ENCODE measurements at regions not wholly inside any gene's neighbourhood (a gene's known extent, or its start where the extent isn't known, plus 50 kb on each side); places are given as distances from the start of the nearest gene placed in this dataset.

GRCh38 chr1:25039229-25039628 lies 109.2 kb upstream of the RUNX3 start:
- Mint-ChIP-seq H3K4me3 (no peak overlapping the region), H3K27me3 (peaks cover 5% of the 10 kb centered on the region), H3K27ac (no peak overlapping the region), H3K4me1 (peaks cover 16% of the 10 kb centered on the region), H3K9me3 (ENCODE audit: insufficient read depth) (no peaks in the 10 kb centered on the region)
- Histone ChIP-seq H3K27me3 (replicated peaks in 1 of 4; ENCODE audit: control extremely low read depth in 1 of 4, control insufficient read depth in 3 of 4, insufficient read depth in 4 of 4, low read length in 3 of 4) (peaks cover 0 to 7% (median 0%) of the 10 kb centered on the region in 4 experiments), H3K36me3 (replicated peaks in 1 of 2; ENCODE audit: control extremely low read depth in 1 of 2, control insufficient read depth in 1 of 2, extremely low read depth in 1 of 2, insufficient read depth in 2 of 2, low read length in 1 of 2) (no peaks in the 10 kb centered on the region), H3K27ac (ENCODE audit: low read length in 2 of 2) (no peak overlapping the region), H3K4me2 (replicated peaks; ENCODE audit: low read depth, low read length, poor library complexity, severe bottlenecking) (no peak overlapping the region), H3K9me3 (ENCODE audit: control extremely low read depth in 1 of 3, control insufficient read depth in 2 of 3, insufficient read depth in 1 of 3, low read length in 2 of 3) (peaks cover 0 to 7% (median 0%) of the 10 kb centered on the region in 3 donors), H2AFZ (ENCODE audit: insufficient read depth, low read depth, low read length, poor library complexity, severe bottlenecking) (no peak overlapping the region), H3K79me2 (ENCODE audit: control insufficient read depth, insufficient read depth, low read length) (peaks cover 11% of the 10 kb centered on the region), H3K4me1 (ENCODE audit: control insufficient read depth in 2 of 2, insufficient read depth in 2 of 2, low read length in 2 of 2) (peaks cover 18 to 31% of the 10 kb centered on the region in 2 donors), H4K20me1 (ENCODE audit: control insufficient read depth, insufficient read depth, low read length, poor library complexity, severe bottlenecking) (no peaks in the 10 kb centered on the region), H3K4me3 (ENCODE audit: control extremely low read depth in 1 of 5, extremely low read depth in 1 of 5, insufficient read depth in 1 of 5, low read depth in 2 of 5, low read length in 4 of 5) (no peak overlapping the region), H3K9ac (ENCODE audit: low read length) (no peak overlapping the region)
- intact Hi-C loops (cut with micrococcal nuclease) = no loop called here
- ChIA-PET POLR2A (interaction anchor here (0.7 kb wide), 1 partner anchor 116 kb away, joined by 3 read pairs; no protein-coding TSS in a partner anchor), CTCF (interaction anchor here (1.0 to 9.0 kb wide), 10 partner anchors 16 to 351 kb away, joined by 3 to 320 read pairs (median 40); partner anchors contain the start of gene RUNX3)
- 91% methylated on average over 5 of the region's 8 CpGs for WGBS (ENCODE audit: insufficient coverage)
- TF ChIP-seq CTCF (IDR thresholded peaks at IDR 0.05) (no peak), EZH2 (IDR thresholded peaks at IDR 0.05; ENCODE audit: borderline replicate concordance, insufficient read depth, low read depth, low read length, poor library complexity, severe bottlenecking) (no peak)
- ATAC-seq (ENCODE audit: low read depth) (no peak), DNase-seq (no peak)

- H3K9me3 ChIP-seq (ENCODE audit: control extremely low read depth in 1 of 3, control insufficient read depth in 2 of 3, insufficient read depth in 1 of 3, low read length in 2 of 3) = peaks cover 0 to 7% (median 0%) of the 10 kb centered on the region in 3 donors
- Mint-ChIP-seq H3K4me1 (peaks cover 21% of the 10 kb centered on the region), H3K27me3 (peaks cover 5% of the 10 kb centered on the region), H3K4me3 (no peak overlapping the region), H3K27ac (no peak overlapping the region), H3K9me3 (ENCODE audit: insufficient read depth) (no peaks in the 10 kb centered on the region)
- H3K27ac ChIP-seq (ENCODE audit: low read length in 2 of 2) = no peak overlapping the region
- H3K4me1 ChIP-seq (ENCODE audit: control insufficient read depth in 2 of 2, insufficient read depth in 2 of 2, low read length in 2 of 2) = peaks cover 23 to 36% of the 10 kb centered on the region in 2 donors
- H3K79me2 ChIP-seq (ENCODE audit: control insufficient read depth, insufficient read depth, low read length) = peaks cover 11% of the 10 kb centered on the region
- intact Hi-C loops (cut with micrococcal nuclease) = no loop called here
- CTCF ChIA-PET = interaction anchor here (0.8 to 9.0 kb wide), 19 partner anchors 7 to 350 kb away, joined by 3 to 320 read pairs (median 9); partner anchors contain the start of gene RUNX3
- H3K4me2 ChIP-seq (replicated peaks; ENCODE audit: low read depth, low read length, poor library complexity, severe bottlenecking) = no peak overlapping the region
- ATAC-seq (ENCODE audit: low read depth) (no peak), DNase-seq (no peak)
- no peak for TF ChIP-seq EZH2 (IDR thresholded peaks at IDR 0.05; ENCODE audit: borderline replicate concordance, insufficient read depth, low read depth, low read length, poor library complexity, severe bottlenecking)
- no peak for TF ChIP-seq CTCF (IDR thresholded peaks at IDR 0.05)
- 96% methylated on average over 3 of the region's 4 CpGs for WGBS (ENCODE audit: insufficient coverage)
- no peak overlapping the region for H3K9ac ChIP-seq (ENCODE audit: low read length)
- H3K27me3 ChIP-seq (replicated peaks in 1 of 4; ENCODE audit: control extremely low read depth in 1 of 4, control insufficient read depth in 3 of 4, insufficient read depth in 4 of 4, low read length in 3 of 4) = peaks cover 0 to 7% (median 0%) of the 10 kb centered on the region in 4 experiments
- H4K20me1 ChIP-seq (ENCODE audit: control insufficient read depth, insufficient read depth, low read length, poor library complexity, severe bottlenecking) = no peaks in the 10 kb centered on the region
- H3K36me3 ChIP-seq (replicated peaks in 1 of 2; ENCODE audit: control extremely low read depth in 1 of 2, control insufficient read depth in 1 of 2, extremely low read depth in 1 of 2, insufficient read depth in 2 of 2, low read length in 1 of 2) = no peaks in the 10 kb centered on the region
- POLR2A ChIA-PET = interaction anchor here (0.7 kb wide), 1 partner anchor 115 kb away, joined by 3 read pairs; no protein-coding TSS in a partner anchor
- no peak overlapping the region for H3K4me3 ChIP-seq (ENCODE audit: control extremely low read depth in 1 of 5, extremely low read depth in 1 of 5, insufficient read depth in 1 of 5, low read depth in 2 of 5, low read length in 4 of 5)
- no peak overlapping the region for H2AFZ ChIP-seq (ENCODE audit: insufficient read depth, low read depth, low read length, poor library complexity, severe bottlenecking)
Observed at GRCh38 chr1:25038699-25039098, 108.6 kb upstream of the RUNX3 start.
